Mesodermal cell (in vitro differentiated cells): ENCODE measurements at regions not wholly inside any gene's neighbourhood (a gene's known extent, or its start where the extent isn't known, plus 50 kb on each side); places are given as distances from the start of the nearest gene placed in this dataset.
"Not testable (repeated sequence)": the region's sequence is repeated elsewhere in the genome, so short reads cannot be mapped to it uniquely, and the experiment has no call there.

ENCODE experiments used
- H3K27ac ChIP-seq: 2 replicates; pipeline ENCODE4 v1.7.0; 2013; ENCODE audit warnings: mild to moderate bottlenecking, low read depth, low read length, moderate library complexity; ENCODE audit not compliant: severe bottlenecking
- H3K36me3 ChIP-seq: 2 replicates; pipeline ENCODE4 v1.7.1; 2013; ENCODE audit warnings: mild to moderate bottlenecking, low read length, moderate library complexity; ENCODE audit not compliant: control insufficient read depth, insufficient read depth
- H3K4me1 ChIP-seq: one replicate; pipeline ENCODE4 v1.7.1; 2013; ENCODE audit warnings: mild to moderate bottlenecking, low read length; ENCODE audit not compliant: insufficient read depth, control insufficient read depth, poor library complexity, severe bottlenecking
- H3K4me3 ChIP-seq: 2 replicates; pipeline ENCODE4 v1.7.0; 2013; ENCODE audit warnings: low read length, control low read depth, mild to moderate bottlenecking; ENCODE audit not compliant: insufficient read depth, poor library complexity, severe bottlenecking; ENCODE audit errors: extremely low read depth
- H3K9me3 ChIP-seq: 2 replicates; pipeline ENCODE4 v1.7.1; 2013; ENCODE audit warnings: mild to moderate bottlenecking, low read length, moderate library complexity; ENCODE audit not compliant: control insufficient read depth
- WGBS, 2 experiments: methylation state at CpG; one replicate each; pipeline ENCODE4 v1.1.5; 2013; ENCODE audit warnings: missing lambda C conversion rate in 2 of 2; ENCODE audit not compliant: insufficient coverage in 2 of 2; 5-methylcytosine and 5-hydroxymethylcytosine counted together

- no peak overlapping the region for H3K27ac ChIP-seq
- H3K9me3 ChIP-seq = no peaks in the 10 kb centered on the region
- WGBS, 2 experiments = 90 to 94% methylated on average over 25 to 26 of the region's 29 CpGs
- no peaks in the 10 kb centered on the region for H3K4me1 ChIP-seq
- no peak overlapping the region for H3K4me3 ChIP-seq
- no peaks in the 10 kb centered on the region for H3K36me3 ChIP-seq
These were observed 72.2 kb upstream of the SLC25A33 start for GRCh38 chr1:9466780-9467758.

- H3K4me3 ChIP-seq, H3K4me1 ChIP-seq, H3K9me3 ChIP-seq, H3K36me3 ChIP-seq, H3K27ac ChIP-seq: not testable (repeated sequence)
- WGBS, 2 experiments = 92 to 100% methylated on average over 1 of the region's 3 CpGs
These were observed 69.4 kb upstream of the SLC25A33 start for GRCh38 chr1:9469882-9470281.

GRCh38 chr1:9471679-9472078, 67.6 kb upstream of the SLC25A33 start:
- WGBS, 2 experiments = 93 to 97% methylated on average over 11 to 13 of the region's 15 CpGs
- H3K4me3 ChIP-seq = no peak overlapping the region
- H3K27ac ChIP-seq = no peak overlapping the region
- H3K36me3 ChIP-seq = no peaks in the 10 kb centered on the region
- H3K4me1 ChIP-seq = no peaks in the 10 kb centered on the region
- no peaks in the 10 kb centered on the region for H3K9me3 ChIP-seq

- H3K4me1 ChIP-seq = no peaks in the 10 kb centered on the region
- 79 to 90% methylated on average over 7 of the region's 13 CpGs for WGBS, 2 experiments
- H3K4me3 ChIP-seq = no peak overlapping the region
- H3K9me3 ChIP-seq = no peaks in the 10 kb centered on the region
- no peak overlapping the region for H3K27ac ChIP-seq
- no peaks in the 10 kb centered on the region for H3K36me3 ChIP-seq
These were observed 66.8 kb upstream of the SLC25A33 start for GRCh38 chr1:9472386-9473031.

- Histone ChIP-seq H3K36me3 (no peaks in the 10 kb centered on the region), H3K9me3 (no peaks in the 10 kb centered on the region), H3K4me1 (no peaks in the 10 kb centered on the region), H3K4me3 (no peak overlapping the region), H3K27ac (no peak overlapping the region)
- WGBS, 2 experiments = 37 to 55% methylated on average over 10 of the region's 14 CpGs
These were observed 66.0 kb upstream of the SLC25A33 start for GRCh38 chr1:9473032-9473807.

- H3K36me3 ChIP-seq = no peaks in the 10 kb centered on the region
- WGBS, 2 experiments = 89 to 90% methylated on average over 15 of the region's 15 CpGs
- H3K27ac ChIP-seq = no peak overlapping the region
These were observed 64.1 kb upstream of the SLC25A33 start for GRCh38 chr1:9475061-9475627.

GRCh38 chr1:9476790-9477463, 62.3 kb upstream of the SLC25A33 start:
- H3K27ac ChIP-seq = no peak overlapping the region

More at GRCh38 chr1:9475061-9475627, 64.1 kb upstream of the SLC25A33 start:
- no peak overlapping the region for H3K4me3 ChIP-seq
- no peaks in the 10 kb centered on the region for H3K4me1 ChIP-seq
- H3K9me3 ChIP-seq = no peaks in the 10 kb centered on the region

GRCh38 chr1:9477535-9477934, 61.7 kb upstream of the SLC25A33 start:
- Histone ChIP-seq H3K4me1 (no peaks in the 10 kb centered on the region), H3K36me3 (no peaks in the 10 kb centered on the region), H3K4me3 (no peak overlapping the region), H3K9me3 (no peaks in the 10 kb centered on the region), H3K27ac (no peak overlapping the region)
- WGBS, 2 experiments = 74 to 92% methylated on average over 3 to 4 of the region's 4 CpGs

More at GRCh38 chr1:9476790-9477463, 62.3 kb upstream of the SLC25A33 start:
- H3K4me1 ChIP-seq = no peaks in the 10 kb centered on the region
- H3K36me3 ChIP-seq = no peaks in the 10 kb centered on the region
- whole genome bisulfite sequencing, 2 experiments = 68 to 76% methylated on average over 3 of the region's 4 CpGs
- H3K9me3 ChIP-seq = no peaks in the 10 kb centered on the region
- H3K4me3 ChIP-seq = no peak overlapping the region

- H3K36me3 ChIP-seq = no peaks in the 10 kb centered on the region
- no peaks in the 10 kb centered on the region for H3K4me1 ChIP-seq
- H3K4me3 ChIP-seq = no peak overlapping the region
- no peaks in the 10 kb centered on the region for H3K9me3 ChIP-seq
- 87 to 96% methylated on average over 6 of the region's 6 CpGs for WGBS, 2 experiments
- H3K27ac ChIP-seq = no peak overlapping the region
These were observed 61.2 kb upstream of the SLC25A33 start for GRCh38 chr1:9478021-9478420.

GRCh38 chr1:9481048-9481447, 58.2 kb upstream of the SLC25A33 start:
- Histone ChIP-seq H3K4me3 (no peak overlapping the region), H3K4me1 (no peaks in the 10 kb centered on the region), H3K9me3 (no peaks in the 10 kb centered on the region), H3K27ac (no peak overlapping the region), H3K36me3 (no peaks in the 10 kb centered on the region)
- 91 to 94% methylated on average over 4 to 6 of the region's 6 CpGs for WGBS, 2 experiments
